Dendritic cell treated with granulocyte-macrophage colony-stimulating factor and Interleukin-4, amounts not matched to agents 40 ng/mL and 50 ng/mL, for 4 days (primary cell): ENCODE measurements at regions not wholly inside any gene's neighbourhood (a gene's known extent, or its start where the extent isn't known, plus 50 kb on each side); places are given as distances from the start of the nearest gene placed in this dataset.
"Not testable (repeated sequence)": the region's sequence is repeated elsewhere in the genome, so short reads cannot be mapped to it uniquely, and the experiment has no call there.

Experiments used
- H3K27ac Mint-ChIP-seq: one replicate; pipeline ENCODE4 v1.8.0; 2022; ENCODE audit warnings: mild to moderate bottlenecking, mixed read lengths
- H3K27me3 Mint-ChIP-seq: one replicate; pipeline ENCODE4 v1.8.0; 2022; ENCODE audit warnings: mild to moderate bottlenecking, mixed read lengths
- H3K36me3 Mint-ChIP-seq: one replicate; pipeline ENCODE4 v1.8.0; 2022; ENCODE audit warnings: low read depth, mixed read lengths
- H3K4me1 Mint-ChIP-seq: one replicate; pipeline ENCODE4 v1.8.0; 2022; ENCODE audit warnings: low read depth, mixed read lengths
- H3K4me3 Mint-ChIP-seq: one replicate; pipeline ENCODE4 v1.8.0; 2022; ENCODE audit warnings: mild to moderate bottlenecking, moderate library complexity, mixed read lengths
- H3K9me3 Mint-ChIP-seq: one replicate; pipeline ENCODE4 v1.8.0; 2022; ENCODE audit warnings: mixed read lengths
- intact Hi-C: fragments of 100-400 bp; cut with micrococcal nuclease; formaldehyde crosslinking; loops from one replicate; pipeline ENCODE4 v1.15.0; 2022

DNA sequence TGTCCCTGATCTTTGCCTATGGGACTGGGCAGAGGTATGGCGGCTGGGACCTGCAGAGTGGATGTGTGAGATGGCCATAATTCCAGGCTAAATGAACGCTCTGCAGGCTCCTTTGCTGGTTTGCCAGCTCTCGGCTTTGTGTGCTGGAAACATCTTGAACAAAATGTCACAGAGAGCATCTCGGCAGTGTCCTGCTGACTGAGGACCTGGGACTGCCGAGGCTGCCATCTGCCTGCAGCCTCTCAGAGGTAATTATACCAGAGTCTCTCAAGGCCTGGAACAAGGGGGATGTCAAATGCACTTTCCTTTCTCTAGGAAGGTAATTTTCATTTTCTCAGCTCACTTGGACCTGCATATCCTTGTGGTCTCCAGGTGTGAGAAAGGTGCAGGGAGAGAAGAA lies 354.2 kb downstream of the PDCD6IP start:
- Mint-ChIP-seq H3K9me3 (no peaks in the 10 kb centered on the region), H3K4me1 (peaks cover 11% of the 10 kb centered on the region), H3K27me3 (no peaks in the 10 kb centered on the region), H3K36me3 (no peaks in the 10 kb centered on the region), H3K4me3 (no peak overlapping the region), H3K27ac (no peak overlapping the region)
- intact Hi-C loops = no loop called here

GRCh38 chr3:34155108-34155507 lies 356.7 kb downstream of the PDCD6IP start:
- no peaks in the 10 kb centered on the region for H3K36me3 Mint-ChIP-seq
- H3K27ac Mint-ChIP-seq = no peak overlapping the region
- H3K9me3 Mint-ChIP-seq = no peaks in the 10 kb centered on the region

GRCh38 chr3:34155666-34156065 lies 357.2 kb downstream of the PDCD6IP start:
- H3K27me3 Mint-ChIP-seq = no peaks in the 10 kb centered on the region
- no peak overlapping the region for H3K4me3 Mint-ChIP-seq
- H3K27ac Mint-ChIP-seq = no peak overlapping the region
- no peaks in the 10 kb centered on the region for H3K36me3 Mint-ChIP-seq
- peaks cover 11% of the 10 kb centered on the region for H3K4me1 Mint-ChIP-seq
- no peaks in the 10 kb centered on the region for H3K9me3 Mint-ChIP-seq
- intact Hi-C loops = no loop called here

More at GRCh38 chr3:34155108-34155507, 356.7 kb downstream of the PDCD6IP start:
- intact Hi-C loops = no loop called here
- H3K4me1 Mint-ChIP-seq = peaks cover 11% of the 10 kb centered on the region
- H3K27me3 Mint-ChIP-seq = no peaks in the 10 kb centered on the region
- no peak overlapping the region for H3K4me3 Mint-ChIP-seq

GRCh38 chr3:34157491-34157890 lies 359.1 kb downstream of the PDCD6IP start:
- no peaks in the 10 kb centered on the region for H3K27me3 Mint-ChIP-seq
- no peaks in the 10 kb centered on the region for H3K9me3 Mint-ChIP-seq
- intact Hi-C loops = no loop called here
- H3K4me3 Mint-ChIP-seq = no peak overlapping the region
- H3K4me1 Mint-ChIP-seq = peaks cover 11% of the 10 kb centered on the region
- H3K36me3 Mint-ChIP-seq = no peaks in the 10 kb centered on the region
- no peak overlapping the region for H3K27ac Mint-ChIP-seq

DNA sequence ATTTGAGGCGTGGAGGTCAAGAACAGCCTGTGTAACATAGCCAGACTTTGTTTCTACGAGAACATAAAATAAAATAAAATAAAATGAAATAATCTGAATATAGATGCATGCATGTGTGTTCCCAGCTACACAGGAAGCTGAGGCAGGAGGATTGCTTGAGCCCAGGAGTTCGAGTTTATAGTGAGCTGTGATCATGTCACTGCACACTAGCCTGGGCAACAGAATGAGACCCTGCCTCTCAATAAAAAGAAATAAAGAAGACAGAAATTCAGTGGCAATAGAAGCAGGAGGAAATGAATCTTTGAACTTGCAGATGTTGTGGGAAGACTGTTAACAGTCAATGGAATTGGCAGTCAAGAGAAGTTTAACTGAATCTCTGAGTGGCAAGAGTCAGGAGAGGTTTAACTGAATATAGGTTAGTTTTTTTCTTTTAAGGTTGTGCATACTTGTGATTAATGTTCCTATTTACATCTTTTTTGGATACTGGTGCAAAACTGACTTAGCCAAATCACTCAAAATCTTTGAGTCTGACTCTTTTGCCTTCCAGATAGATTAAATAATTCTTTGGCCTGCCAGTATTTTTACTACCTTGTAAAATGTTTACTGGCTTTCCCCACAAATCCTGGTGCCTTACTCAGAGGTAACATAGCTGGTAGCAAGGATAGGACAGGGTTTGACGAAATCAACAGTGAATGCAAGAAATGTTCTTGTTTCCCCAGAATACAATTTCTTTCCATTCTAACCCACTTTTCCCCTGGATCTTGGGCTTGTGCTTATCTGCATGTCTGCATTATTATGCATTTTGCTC lies 361.4 kb downstream of the PDCD6IP start:
- Mint-ChIP-seq H3K4me3 (no peak overlapping the region), H3K4me1 (peaks cover 11% of the 10 kb centered on the region), H3K36me3 (no peaks in the 10 kb centered on the region), H3K9me3 (no peaks in the 10 kb centered on the region), H3K27ac (no peak overlapping the region), H3K27me3 (no peaks in the 10 kb centered on the region)
- intact Hi-C loops = no loop called here

DNA sequence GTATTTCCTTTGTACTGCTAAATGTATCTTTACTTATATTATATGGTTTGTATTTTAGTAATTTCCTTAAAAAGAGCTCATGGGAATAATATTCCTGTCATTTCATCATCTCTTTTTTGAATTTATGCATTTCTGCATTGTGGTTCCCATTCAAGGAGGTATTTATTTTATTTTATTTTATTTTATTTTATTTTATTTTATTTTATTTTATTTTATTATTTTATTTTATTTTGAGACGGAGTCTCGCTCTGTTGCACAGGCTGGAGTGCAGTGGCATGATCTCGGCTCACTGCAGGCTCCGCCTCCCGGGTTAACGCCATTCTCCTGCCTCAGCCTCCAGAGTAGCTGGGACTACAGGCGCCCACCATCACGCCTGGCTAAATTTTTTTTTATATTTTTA lies 371.2 kb downstream of the PDCD6IP start:
- H3K27ac Mint-ChIP-seq, H3K27me3 Mint-ChIP-seq, H3K4me3 Mint-ChIP-seq, H3K9me3 Mint-ChIP-seq, H3K36me3 Mint-ChIP-seq, intact Hi-C loops, H3K4me1 Mint-ChIP-seq: not testable (repeated sequence)

GRCh38 chr3:34174740-34175139 lies 376.3 kb downstream of the PDCD6IP start:
- Mint-ChIP-seq H3K4me1 (no peaks in the 10 kb centered on the region), H3K4me3 (no peak overlapping the region), H3K36me3 (no peaks in the 10 kb centered on the region), H3K9me3 (no peaks in the 10 kb centered on the region), H3K27me3 (no peaks in the 10 kb centered on the region), H3K27ac (no peak overlapping the region)
- intact Hi-C loops = no loop called here

DNA sequence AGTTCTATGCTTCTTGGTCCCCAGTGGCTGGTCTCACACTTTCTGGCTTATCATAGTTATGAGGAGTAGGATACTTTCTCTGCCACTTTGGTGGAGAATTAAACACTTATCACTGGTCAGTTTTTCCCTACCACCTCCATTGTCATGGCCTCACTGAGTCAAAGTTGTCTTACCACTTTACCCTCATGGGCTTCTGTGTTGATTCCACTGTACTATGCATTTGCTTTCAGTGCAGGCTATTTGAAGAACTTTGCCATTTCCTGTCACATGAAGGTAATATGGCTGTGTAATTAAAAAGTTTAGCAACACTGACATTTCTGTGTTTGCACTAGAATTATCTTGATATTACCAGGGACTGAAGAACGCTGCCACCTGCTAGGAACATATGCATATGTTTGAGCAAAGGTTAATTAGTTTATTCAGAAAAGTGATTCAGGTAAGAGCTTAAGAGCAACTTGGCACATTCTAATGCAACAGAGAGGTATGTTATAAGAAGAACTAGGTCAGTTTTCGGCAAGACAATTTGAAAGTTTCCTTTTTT lies 377.3 kb downstream of the PDCD6IP start:
- H3K4me1 Mint-ChIP-seq = no peaks in the 10 kb centered on the region
- intact Hi-C loops = no loop called here
- H3K4me3 Mint-ChIP-seq = no peak overlapping the region
- no peaks in the 10 kb centered on the region for H3K36me3 Mint-ChIP-seq
- no peaks in the 10 kb centered on the region for H3K9me3 Mint-ChIP-seq
- no peaks in the 10 kb centered on the region for H3K27me3 Mint-ChIP-seq
- no peak overlapping the region for H3K27ac Mint-ChIP-seq

- Mint-ChIP-seq H3K36me3 (no peaks in the 10 kb centered on the region), H3K4me3 (no peak overlapping the region), H3K27me3 (no peaks in the 10 kb centered on the region), H3K4me1 (no peaks in the 10 kb centered on the region), H3K27ac (no peak overlapping the region), H3K9me3 (no peaks in the 10 kb centered on the region)
- intact Hi-C loops = no loop called here
Measured at GRCh38 chr3:34176723-34177122, 378.3 kb downstream of the PDCD6IP start.

- no peak overlapping the region for H3K4me3 Mint-ChIP-seq
- H3K36me3 Mint-ChIP-seq = no peaks in the 10 kb centered on the region
- intact Hi-C loops = no loop called here
- no peaks in the 10 kb centered on the region for H3K4me1 Mint-ChIP-seq
- no peaks in the 10 kb centered on the region for H3K27me3 Mint-ChIP-seq
- H3K27ac Mint-ChIP-seq = no peak overlapping the region
- H3K9me3 Mint-ChIP-seq = no peaks in the 10 kb centered on the region
Measured at GRCh38 chr3:34178415-34178814, 380.0 kb downstream of the PDCD6IP start.

GRCh38 chr3:34179716-34180115 lies 381.3 kb downstream of the PDCD6IP start:
- no peak overlapping the region for H3K4me3 Mint-ChIP-seq

GRCh38 chr3:34180532-34180931 lies 382.1 kb downstream of the PDCD6IP start:
- Mint-ChIP-seq H3K36me3 (no peaks in the 10 kb centered on the region), H3K27ac (no peak overlapping the region), H3K4me1 (no peaks in the 10 kb centered on the region), H3K9me3 (no peaks in the 10 kb centered on the region), H3K27me3 (no peaks in the 10 kb centered on the region), H3K4me3 (no peak overlapping the region)
- intact Hi-C loops = no loop called here

More at GRCh38 chr3:34179716-34180115, 381.3 kb downstream of the PDCD6IP start:
- intact Hi-C loops = no loop called here
- Mint-ChIP-seq H3K27me3 (no peaks in the 10 kb centered on the region), H3K27ac (no peak overlapping the region), H3K36me3 (no peaks in the 10 kb centered on the region), H3K9me3 (no peaks in the 10 kb centered on the region), H3K4me1 (no peaks in the 10 kb centered on the region)

DNA sequence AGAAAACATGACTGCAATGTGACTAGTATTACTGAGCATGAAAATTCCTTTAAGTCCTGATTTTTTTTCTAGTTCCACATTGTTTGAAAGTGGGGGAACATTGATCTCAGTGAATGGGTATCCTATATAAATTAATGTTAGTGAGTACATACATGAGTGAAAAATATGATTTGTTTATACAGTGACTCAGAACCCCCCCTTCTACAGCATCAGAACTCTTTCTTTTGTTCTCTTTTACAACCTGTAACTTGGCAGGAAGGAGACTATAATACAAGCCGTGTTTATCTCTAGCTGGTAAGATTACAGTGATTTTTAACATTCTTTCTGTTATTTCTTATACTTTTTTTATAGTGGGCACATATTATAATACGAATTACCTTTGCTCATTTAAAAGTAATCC lies 384.7 kb downstream of the PDCD6IP start:
- no peaks in the 10 kb centered on the region for H3K4me1 Mint-ChIP-seq
- H3K27ac Mint-ChIP-seq = no peak overlapping the region
- no peaks in the 10 kb centered on the region for H3K27me3 Mint-ChIP-seq
- H3K4me3 Mint-ChIP-seq = no peak overlapping the region
- H3K9me3 Mint-ChIP-seq = no peaks in the 10 kb centered on the region
- H3K36me3 Mint-ChIP-seq = no peaks in the 10 kb centered on the region
- intact Hi-C loops = no loop called here

DNA sequence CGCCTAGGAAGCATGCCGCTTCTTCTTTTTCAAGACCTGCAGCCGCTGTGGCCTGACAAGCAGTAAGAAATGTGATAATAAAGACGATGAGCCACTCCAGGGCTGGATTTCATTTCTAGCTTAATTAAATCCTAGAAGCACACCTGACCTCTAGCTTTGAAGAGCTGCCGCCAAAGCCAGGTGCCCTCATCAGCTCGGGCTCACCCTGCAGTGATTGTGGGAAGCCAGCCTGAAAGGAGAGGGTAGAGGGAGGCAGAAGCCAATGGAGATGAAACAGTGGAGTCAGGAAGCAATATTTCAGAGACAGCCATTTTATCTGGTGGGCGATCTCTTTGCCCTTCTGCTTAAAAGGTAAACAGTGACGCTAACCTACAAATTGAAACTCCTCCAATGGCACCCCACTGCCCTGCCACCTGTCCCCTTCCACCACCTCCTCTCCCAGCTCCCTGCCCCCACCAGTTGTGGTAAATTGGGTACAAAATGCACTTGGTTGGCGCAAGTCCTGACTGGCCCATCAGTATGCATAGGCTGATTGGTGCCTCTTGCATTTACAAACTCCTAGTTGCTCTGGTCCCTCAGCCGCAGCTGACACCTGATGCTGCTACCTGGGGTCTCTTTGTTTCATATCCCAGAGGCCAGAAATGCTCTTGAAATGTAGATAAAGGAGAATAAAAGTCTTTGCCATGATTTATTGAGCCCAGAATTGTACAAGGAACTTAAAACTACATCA lies 385.3 kb downstream of the PDCD6IP start:
- no peaks in the 10 kb centered on the region for H3K9me3 Mint-ChIP-seq
- no peak overlapping the region for H3K27ac Mint-ChIP-seq
- no peaks in the 10 kb centered on the region for H3K27me3 Mint-ChIP-seq
- H3K4me3 Mint-ChIP-seq = no peak overlapping the region
- intact Hi-C loops = no loop called here
- no peaks in the 10 kb centered on the region for H3K36me3 Mint-ChIP-seq
- no peaks in the 10 kb centered on the region for H3K4me1 Mint-ChIP-seq
